ENCODE measurements at regions not wholly inside any gene's neighbourhood (a gene's known extent, or its start where the extent isn't known, plus 50 kb on each side); places are given as distances from the start of the nearest gene placed in this dataset.

DNA sequence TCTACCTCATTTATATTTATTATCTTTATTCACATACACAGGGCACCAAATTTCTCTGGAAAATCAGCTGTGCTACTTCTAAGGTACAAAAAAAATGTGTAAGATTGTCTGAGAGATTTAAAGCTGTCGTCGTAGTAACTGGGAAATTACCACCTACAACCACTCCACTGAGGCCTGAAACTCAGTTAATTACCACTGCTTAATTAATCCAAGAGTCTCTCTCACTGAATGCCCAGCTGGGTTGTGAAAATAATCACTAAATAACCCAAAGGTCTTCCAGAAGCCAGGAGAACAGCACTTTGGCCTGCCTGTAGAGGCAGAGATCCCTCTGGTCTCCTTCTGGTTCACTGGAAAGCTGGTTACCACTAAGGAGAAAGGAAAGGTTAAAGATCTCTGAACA lies 207.2 kb upstream of the TMPO start:
- Histone ChIP-seq H3K9me3 (ENCODE audit: control insufficient read depth, insufficient read depth, low read depth, low read length) (no peaks in the 10 kb centered on the region), H3K4me3 (ENCODE audit: low read depth, low read length) (no peak overlapping the region), H3K4me1 (ENCODE audit: control insufficient read depth, insufficient read depth, low read length) (no peaks in the 10 kb centered on the region), H3K9ac (ENCODE audit: low read length) (no peak overlapping the region), H3K27ac (ENCODE audit: low read depth, low read length) (no peak overlapping the region), H3K36me3 (ENCODE audit: control insufficient read depth, insufficient read depth, low read length) (no peaks in the 10 kb centered on the region), H3K27me3 (ENCODE audit: control insufficient read depth, insufficient read depth, low read length) (no peaks in the 10 kb centered on the region)

DNA sequence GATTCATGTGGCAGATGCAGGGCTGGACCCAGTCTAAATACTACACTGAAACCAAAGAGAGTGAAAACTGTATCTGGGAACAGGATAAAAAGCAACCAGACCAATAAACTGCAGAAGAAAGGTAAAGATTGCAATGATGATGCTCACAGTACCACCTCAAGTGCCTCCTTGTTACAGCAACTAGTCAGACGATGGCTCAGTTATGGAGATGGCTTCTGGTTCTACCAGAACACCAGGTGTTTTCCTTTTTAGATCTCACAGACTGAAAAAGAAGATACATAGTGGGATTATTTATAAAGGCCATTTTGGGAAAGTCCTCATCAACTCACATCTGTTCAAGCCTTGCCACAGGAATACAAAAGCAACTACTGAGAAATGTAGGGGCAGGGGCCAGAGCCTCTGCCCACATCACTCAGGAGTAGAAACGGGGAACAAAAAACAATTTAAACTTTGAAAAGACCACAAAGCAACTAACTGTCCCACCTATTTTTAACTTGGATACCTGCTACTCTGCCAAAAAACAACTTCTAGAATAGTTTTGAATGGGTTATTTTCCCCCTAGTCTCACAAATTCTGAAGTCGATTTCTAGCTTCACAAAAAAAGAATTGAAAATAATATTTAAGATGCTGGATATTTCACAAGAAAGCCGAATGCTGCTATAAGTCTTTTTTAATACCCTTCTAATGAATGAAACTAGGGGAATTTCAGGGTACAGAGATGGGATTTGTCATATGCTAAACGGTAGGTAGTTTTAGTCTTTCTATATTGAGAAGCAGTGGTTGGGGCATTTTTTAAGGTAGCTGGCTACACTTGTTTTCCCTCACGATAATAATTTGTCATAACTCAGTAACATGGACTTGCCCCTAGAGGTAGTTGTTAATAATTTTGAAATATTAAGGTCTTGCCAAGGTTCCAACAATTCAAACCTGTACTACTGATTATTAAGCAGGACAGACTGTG lies 197.2 kb upstream of the TMPO start:
- Histone ChIP-seq H3K9me3 (ENCODE audit: control insufficient read depth, insufficient read depth, low read depth, low read length) (no peaks in the 10 kb centered on the region), H3K27ac (ENCODE audit: low read depth, low read length) (no peak overlapping the region), H3K9ac (ENCODE audit: low read length) (no peak overlapping the region), H3K4me1 (ENCODE audit: control insufficient read depth, insufficient read depth, low read length) (no peaks in the 10 kb centered on the region), H3K36me3 (ENCODE audit: control insufficient read depth, insufficient read depth, low read length) (no peaks in the 10 kb centered on the region), H3K4me3 (ENCODE audit: low read depth, low read length) (no peak overlapping the region), H3K27me3 (ENCODE audit: control insufficient read depth, insufficient read depth, low read length) (no peaks in the 10 kb centered on the region)

DNA sequence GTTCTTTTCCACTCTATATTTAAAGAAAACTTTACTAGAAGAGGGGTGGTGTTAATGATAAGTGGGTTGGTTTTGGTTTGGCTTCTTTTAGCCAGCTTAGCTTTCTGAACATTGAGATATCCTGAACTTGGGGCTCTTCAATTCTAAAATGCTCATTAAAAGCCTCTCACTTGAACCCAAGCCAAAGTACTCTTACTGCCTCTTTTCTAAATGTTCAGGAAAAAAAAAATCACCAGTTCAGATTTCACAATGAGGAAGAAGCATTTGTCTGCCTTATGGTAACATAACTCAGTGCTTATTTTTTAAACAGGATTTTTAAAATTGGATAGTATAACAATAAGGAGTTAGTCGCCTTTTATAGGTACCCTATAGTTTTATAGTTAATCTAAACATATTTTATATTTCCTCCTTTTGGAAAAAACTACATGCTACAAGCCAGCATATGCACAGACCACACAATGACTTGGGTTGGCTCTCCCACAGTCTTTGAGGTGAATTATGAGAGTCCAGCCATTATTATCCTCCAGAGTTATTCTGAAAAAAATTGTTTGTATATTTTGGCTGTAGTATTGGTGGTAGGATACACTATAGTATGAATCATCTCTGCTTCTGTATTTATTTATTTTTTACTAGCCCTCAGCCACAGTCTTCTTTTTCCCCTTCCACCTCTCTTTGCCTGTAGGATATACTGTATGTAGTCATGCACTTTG lies 195.5 kb upstream of the TMPO start:
- Histone ChIP-seq H3K4me1 (ENCODE audit: control insufficient read depth, insufficient read depth, low read length) (no peaks in the 10 kb centered on the region), H3K4me3 (ENCODE audit: low read depth, low read length) (no peak overlapping the region), H3K9me3 (ENCODE audit: control insufficient read depth, insufficient read depth, low read depth, low read length) (no peaks in the 10 kb centered on the region), H3K27me3 (ENCODE audit: control insufficient read depth, insufficient read depth, low read length) (no peaks in the 10 kb centered on the region), H3K9ac (ENCODE audit: low read length) (no peak overlapping the region), H3K27ac (ENCODE audit: low read depth, low read length) (no peak overlapping the region), H3K36me3 (ENCODE audit: control insufficient read depth, insufficient read depth, low read length) (no peaks in the 10 kb centered on the region)

DNA sequence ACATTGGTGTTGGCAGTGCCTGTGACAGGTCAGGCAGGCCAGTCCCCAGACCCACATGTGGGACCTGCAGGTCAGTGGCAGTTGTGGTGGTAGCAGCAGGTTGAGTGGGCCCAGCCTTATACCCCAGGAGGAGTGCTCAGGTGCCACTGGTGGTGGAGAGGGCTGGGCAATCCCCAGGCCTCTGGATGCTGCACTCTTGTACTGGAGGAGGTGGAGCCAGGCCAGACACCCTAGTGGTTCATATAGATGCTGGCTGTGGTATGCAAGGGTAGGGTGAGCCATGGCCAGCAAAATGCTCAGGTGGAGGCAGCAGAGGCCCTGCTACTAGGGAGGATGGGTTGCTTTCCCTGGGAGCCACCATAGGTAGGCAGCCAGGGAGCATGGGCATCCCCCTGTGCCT lies 190.4 kb upstream of the TMPO start:
- H3K9ac ChIP-seq (ENCODE audit: low read length): no peak overlapping the region
- no peaks in the 10 kb centered on the region for H3K4me1 ChIP-seq (ENCODE audit: control insufficient read depth, insufficient read depth, low read length)
- no peaks in the 10 kb centered on the region for H3K27me3 ChIP-seq (ENCODE audit: control insufficient read depth, insufficient read depth, low read length)
- no peaks in the 10 kb centered on the region for H3K36me3 ChIP-seq (ENCODE audit: control insufficient read depth, insufficient read depth, low read length)
- no peaks in the 10 kb centered on the region for H3K9me3 ChIP-seq (ENCODE audit: control insufficient read depth, insufficient read depth, low read depth, low read length)
- no peak overlapping the region for H3K4me3 ChIP-seq (ENCODE audit: low read depth, low read length)
- H3K27ac ChIP-seq (ENCODE audit: low read depth, low read length): no peak overlapping the region

DNA sequence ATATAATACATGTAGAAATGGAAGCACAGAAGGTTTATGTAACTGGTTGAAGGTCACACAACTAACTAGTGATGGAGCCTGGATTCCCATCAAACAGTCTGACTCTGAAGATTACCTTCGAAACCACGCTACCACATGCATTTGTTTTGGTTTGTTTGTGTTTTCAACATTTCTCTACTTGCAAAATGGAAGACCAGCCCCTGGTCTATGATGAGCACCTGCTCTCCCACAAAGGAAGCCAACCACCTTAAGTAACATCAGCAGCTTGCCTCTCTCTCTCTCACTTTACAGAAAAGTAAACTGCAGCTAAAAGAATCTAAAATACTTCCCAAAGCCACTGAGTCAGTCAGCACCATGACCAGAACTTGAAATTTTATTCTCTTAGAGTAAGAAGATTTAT lies 186.9 kb upstream of the TMPO start:
- H3K27me3 ChIP-seq (ENCODE audit: control insufficient read depth, insufficient read depth, low read length): no peaks in the 10 kb centered on the region
- H3K4me3 ChIP-seq (ENCODE audit: low read depth, low read length): no peak overlapping the region
- no peaks in the 10 kb centered on the region for H3K9me3 ChIP-seq (ENCODE audit: control insufficient read depth, insufficient read depth, low read depth, low read length)
- H3K4me1 ChIP-seq (ENCODE audit: control insufficient read depth, insufficient read depth, low read length): no peaks in the 10 kb centered on the region
- no peak overlapping the region for H3K27ac ChIP-seq (ENCODE audit: low read depth, low read length)
- H3K9ac ChIP-seq (ENCODE audit: low read length): no peak overlapping the region
- no peaks in the 10 kb centered on the region for H3K36me3 ChIP-seq (ENCODE audit: control insufficient read depth, insufficient read depth, low read length)

DNA sequence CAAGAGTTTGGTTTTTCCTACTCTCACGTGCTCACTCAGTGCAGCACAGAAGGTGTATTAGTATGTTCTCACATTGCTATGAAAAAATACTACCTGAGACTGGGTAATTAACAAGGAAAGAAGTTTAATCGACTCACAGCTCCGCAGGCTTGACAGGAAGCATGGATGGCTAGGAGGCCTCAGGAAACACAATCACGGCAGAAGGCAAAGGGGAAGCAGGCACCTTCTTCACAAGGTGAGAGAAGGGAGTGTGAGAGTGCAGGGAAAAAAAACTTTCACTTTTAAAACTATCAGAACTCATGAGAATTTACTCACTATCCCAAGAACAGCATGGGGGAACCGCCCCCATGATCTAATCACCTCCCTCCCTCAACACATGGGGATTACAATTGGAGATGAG lies 185.8 kb upstream of the TMPO start:
- H3K27ac ChIP-seq (ENCODE audit: low read depth, low read length): no peak overlapping the region
- no peaks in the 10 kb centered on the region for H3K4me1 ChIP-seq (ENCODE audit: control insufficient read depth, insufficient read depth, low read length)
- H3K36me3 ChIP-seq (ENCODE audit: control insufficient read depth, insufficient read depth, low read length): no peaks in the 10 kb centered on the region
- no peak overlapping the region for H3K4me3 ChIP-seq (ENCODE audit: low read depth, low read length)
- no peaks in the 10 kb centered on the region for H3K9me3 ChIP-seq (ENCODE audit: control insufficient read depth, insufficient read depth, low read depth, low read length)
- H3K9ac ChIP-seq (ENCODE audit: low read length): no peak overlapping the region
- no peaks in the 10 kb centered on the region for H3K27me3 ChIP-seq (ENCODE audit: control insufficient read depth, insufficient read depth, low read length)

DNA sequence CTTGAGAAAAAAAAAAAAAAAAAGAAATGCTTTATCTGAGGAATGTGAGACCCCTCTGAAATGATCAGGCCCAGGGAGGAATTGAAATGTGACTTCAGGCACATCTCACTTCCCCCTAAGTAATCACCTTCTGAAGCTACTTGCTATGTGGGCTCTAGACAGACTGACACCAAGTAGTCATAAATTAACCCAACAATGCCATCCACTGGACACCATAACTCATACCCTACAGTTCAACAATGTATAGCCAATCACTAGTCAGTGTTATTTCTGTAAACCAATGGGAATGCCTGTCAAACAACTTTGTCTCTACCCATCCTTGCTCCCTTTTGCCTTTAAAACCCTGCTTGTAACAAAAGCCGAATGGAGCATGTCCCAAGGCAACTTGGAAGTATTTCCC lies 182.7 kb upstream of the TMPO start:
- H3K4me1 ChIP-seq (ENCODE audit: control insufficient read depth, insufficient read depth, low read length): no peaks in the 10 kb centered on the region
- no peaks in the 10 kb centered on the region for H3K9me3 ChIP-seq (ENCODE audit: control insufficient read depth, insufficient read depth, low read depth, low read length)
- no peaks in the 10 kb centered on the region for H3K27me3 ChIP-seq (ENCODE audit: control insufficient read depth, insufficient read depth, low read length)
- H3K4me3 ChIP-seq (ENCODE audit: low read depth, low read length): no peak overlapping the region
- no peak overlapping the region for H3K27ac ChIP-seq (ENCODE audit: low read depth, low read length)
- no peak overlapping the region for H3K9ac ChIP-seq (ENCODE audit: low read length)
- no peaks in the 10 kb centered on the region for H3K36me3 ChIP-seq (ENCODE audit: control insufficient read depth, insufficient read depth, low read length)

DNA sequence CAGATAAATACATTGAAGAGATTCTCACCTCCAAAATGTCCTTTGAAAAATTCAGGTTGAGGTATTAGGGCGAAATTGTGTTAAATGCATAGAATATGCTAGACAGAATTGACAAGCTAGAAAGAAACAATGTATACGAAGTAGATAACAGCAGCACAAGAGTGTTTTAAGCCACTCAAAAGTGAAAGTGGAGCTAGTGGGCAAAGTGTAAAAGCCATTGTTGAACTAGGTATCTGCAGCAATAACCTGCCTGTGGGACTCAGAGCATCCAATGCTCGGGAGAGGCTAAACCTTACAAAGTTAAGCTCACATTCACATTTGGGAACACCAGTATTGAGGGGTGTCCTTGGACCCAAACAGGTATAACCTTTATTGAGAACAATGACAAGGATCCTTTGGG lies 180.6 kb upstream of the TMPO start:
- no peak overlapping the region for H3K9ac ChIP-seq (ENCODE audit: low read length)
- no peak overlapping the region for H3K27ac ChIP-seq (ENCODE audit: low read depth, low read length)
- no peaks in the 10 kb centered on the region for H3K27me3 ChIP-seq (ENCODE audit: control insufficient read depth, insufficient read depth, low read length)
- H3K4me1 ChIP-seq (ENCODE audit: control insufficient read depth, insufficient read depth, low read length): no peaks in the 10 kb centered on the region
- H3K4me3 ChIP-seq (ENCODE audit: low read depth, low read length): no peak overlapping the region
- no peaks in the 10 kb centered on the region for H3K36me3 ChIP-seq (ENCODE audit: control insufficient read depth, insufficient read depth, low read length)
- no peaks in the 10 kb centered on the region for H3K9me3 ChIP-seq (ENCODE audit: control insufficient read depth, insufficient read depth, low read depth, low read length)

DNA sequence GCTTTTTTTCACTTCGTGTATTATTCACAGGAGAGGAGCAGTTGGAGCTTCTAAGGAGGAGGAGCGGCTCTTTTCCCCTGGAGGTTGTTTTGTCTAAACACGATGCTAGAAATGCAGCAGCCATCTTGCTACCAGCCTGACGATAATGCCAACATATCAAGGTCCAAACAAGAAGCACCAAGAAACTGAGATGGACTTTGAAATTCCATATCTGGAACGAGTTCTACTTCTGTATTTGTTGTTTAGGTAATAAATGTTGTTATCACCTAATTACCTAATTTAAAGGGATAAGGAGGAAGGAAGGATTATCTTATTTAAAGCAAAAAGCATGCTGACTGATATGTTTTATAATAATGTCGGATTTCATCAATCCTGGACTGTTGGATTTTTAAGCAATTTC lies 174.4 kb upstream of the TMPO start:
- peaks cover 19% of the 10 kb centered on the region for H3K4me1 ChIP-seq (ENCODE audit: control insufficient read depth, insufficient read depth, low read length)
- no peaks in the 10 kb centered on the region for H3K36me3 ChIP-seq (ENCODE audit: control insufficient read depth, insufficient read depth, low read length)
- no peak overlapping the region for H3K9ac ChIP-seq (ENCODE audit: low read length)
- no peaks in the 10 kb centered on the region for H3K27me3 ChIP-seq (ENCODE audit: control insufficient read depth, insufficient read depth, low read length)
- no peak overlapping the region for H3K4me3 ChIP-seq (ENCODE audit: low read depth, low read length)
- no peak overlapping the region for H3K27ac ChIP-seq (ENCODE audit: low read depth, low read length)
- no peaks in the 10 kb centered on the region for H3K9me3 ChIP-seq (ENCODE audit: control insufficient read depth, insufficient read depth, low read depth, low read length)

DNA sequence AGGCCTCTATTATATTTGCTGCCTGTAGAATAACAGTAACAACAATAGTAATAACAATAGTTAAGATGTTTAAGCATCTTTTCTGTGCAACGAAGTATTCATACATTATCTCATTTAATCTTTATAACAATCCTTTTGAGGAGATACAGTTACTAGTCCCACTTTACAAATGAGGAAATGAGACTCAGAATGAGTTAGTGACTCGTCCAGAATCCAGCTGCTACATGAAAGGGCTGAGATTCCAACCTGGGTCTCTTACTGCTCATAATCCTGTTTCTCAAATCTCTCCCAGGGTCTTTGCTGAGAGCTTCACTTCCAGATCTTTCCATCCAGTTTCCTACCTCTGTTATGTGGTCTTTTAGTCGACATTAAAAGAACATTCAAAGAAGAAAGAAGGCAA lies 173.7 kb upstream of the TMPO start:
- no peak overlapping the region for H3K27ac ChIP-seq (ENCODE audit: low read depth, low read length)
- H3K36me3 ChIP-seq (ENCODE audit: control insufficient read depth, insufficient read depth, low read length): no peaks in the 10 kb centered on the region
- no peak overlapping the region for H3K9ac ChIP-seq (ENCODE audit: low read length)
- H3K27me3 ChIP-seq (ENCODE audit: control insufficient read depth, insufficient read depth, low read length): no peaks in the 10 kb centered on the region
- H3K4me3 ChIP-seq (ENCODE audit: low read depth, low read length): no peak overlapping the region
- H3K9me3 ChIP-seq (ENCODE audit: control insufficient read depth, insufficient read depth, low read depth, low read length): no peaks in the 10 kb centered on the region
- peaks cover 19% of the 10 kb centered on the region for H3K4me1 ChIP-seq (ENCODE audit: control insufficient read depth, insufficient read depth, low read length)

DNA sequence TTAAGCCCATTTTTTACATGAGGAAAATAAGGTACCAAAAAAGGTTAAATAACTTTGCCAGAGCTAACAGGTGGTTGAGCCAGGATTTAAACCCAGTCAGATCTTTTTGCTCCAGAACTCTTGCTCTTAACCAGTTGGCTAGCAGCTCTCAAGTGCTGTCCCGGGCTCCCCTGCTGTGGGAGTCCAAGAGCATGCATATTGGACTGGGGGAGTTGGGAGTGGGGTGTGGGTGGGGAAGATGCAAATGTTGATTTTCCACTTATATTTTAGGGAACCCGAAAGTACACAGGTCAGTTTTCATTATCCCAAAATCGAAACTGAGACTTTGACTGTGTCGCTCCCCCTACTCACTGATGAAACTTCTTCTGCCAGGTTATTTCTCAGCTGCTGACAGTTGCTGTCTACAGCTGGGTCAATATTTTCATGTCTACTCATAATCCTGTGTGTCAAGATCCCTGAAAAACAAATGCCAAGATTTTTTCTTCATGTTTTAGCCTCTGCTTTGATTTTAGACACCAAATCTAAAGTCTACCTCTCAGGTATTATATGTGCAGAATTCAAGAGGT lies 172.3 kb upstream of the TMPO start:
- Histone ChIP-seq H3K4me3 (ENCODE audit: low read depth, low read length) (no peak overlapping the region), H3K9ac (ENCODE audit: low read length) (no peak overlapping the region), H3K27me3 (ENCODE audit: control insufficient read depth, insufficient read depth, low read length) (no peaks in the 10 kb centered on the region), H3K36me3 (ENCODE audit: control insufficient read depth, insufficient read depth, low read length) (no peaks in the 10 kb centered on the region), H3K27ac (ENCODE audit: low read depth, low read length) (no peak overlapping the region), H3K9me3 (ENCODE audit: control insufficient read depth, insufficient read depth, low read depth, low read length) (no peaks in the 10 kb centered on the region), H3K4me1 (ENCODE audit: control insufficient read depth, insufficient read depth, low read length) (peaks cover 19% of the 10 kb centered on the region)
